Activated CD4-positive, CD25-positive, alpha-beta regulatory T cell treated with anti-CD3 and anti-CD28 coated beads, Interleukin-2, amount 50 U/mL, for 72 hours (primary cell): ENCODE measurements at regions not wholly inside any gene's neighbourhood (a gene's known extent, or its start where the extent isn't known, plus 50 kb on each side); places are given as distances from the start of the nearest gene placed in this dataset.

Source experiments
- DNase-seq: peaks from one replicate; pipeline ENCODE4 v3.0.0; 2021

DNA sequence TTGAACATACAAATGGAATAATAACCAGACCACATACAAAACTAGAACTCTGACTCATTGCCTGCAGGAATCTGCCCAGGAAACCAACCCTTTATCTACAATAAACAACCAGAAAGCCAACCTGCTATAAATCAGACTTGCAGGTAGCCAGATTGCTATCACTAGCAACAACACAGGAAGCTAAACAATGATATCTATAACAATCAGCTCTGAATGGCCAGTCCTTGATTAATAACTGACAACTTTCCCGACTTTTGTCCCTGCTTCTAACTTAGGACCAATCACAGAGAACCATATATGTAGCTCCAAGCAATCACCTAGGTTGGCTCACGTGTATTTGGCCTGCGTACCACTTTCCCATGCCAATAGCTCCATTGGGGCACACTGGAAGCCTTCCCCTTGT lies 470.8 kb downstream of the RIT2 start:
- no peak for DNase-seq

DNA sequence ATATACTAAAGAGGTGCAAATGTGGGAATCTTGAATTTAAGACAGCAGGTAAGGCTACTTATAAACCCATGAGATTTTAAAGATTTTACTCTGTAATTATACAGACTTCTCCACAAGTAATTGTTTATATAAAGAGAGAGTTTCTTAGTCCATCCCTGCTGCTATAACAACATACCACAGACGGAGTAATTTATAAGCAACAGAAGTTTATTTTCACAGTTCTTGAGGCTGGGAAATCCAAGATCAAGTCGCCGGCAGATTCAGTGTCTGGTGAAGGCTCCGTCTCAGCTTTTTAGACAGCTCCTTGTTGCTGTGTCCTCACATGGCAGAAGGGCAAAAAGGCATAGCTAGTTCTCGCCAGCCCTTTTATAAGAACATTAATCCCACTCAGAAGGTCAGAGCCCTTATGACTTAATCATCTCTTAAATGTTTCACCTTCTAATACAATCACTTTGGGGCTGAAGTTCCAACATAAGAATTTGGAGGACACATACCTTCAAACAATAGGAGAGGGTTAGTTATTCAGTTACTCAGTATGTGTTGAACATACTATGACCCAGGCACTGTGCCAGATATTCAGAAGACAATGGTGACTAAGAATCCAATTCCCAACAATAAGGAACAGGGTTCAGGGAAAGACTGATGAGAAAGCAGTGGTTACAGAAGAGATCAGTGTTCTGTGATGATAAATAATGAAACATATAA lies 466.0 kb downstream of the RIT2 start:
- no peak for DNase-seq

DNA sequence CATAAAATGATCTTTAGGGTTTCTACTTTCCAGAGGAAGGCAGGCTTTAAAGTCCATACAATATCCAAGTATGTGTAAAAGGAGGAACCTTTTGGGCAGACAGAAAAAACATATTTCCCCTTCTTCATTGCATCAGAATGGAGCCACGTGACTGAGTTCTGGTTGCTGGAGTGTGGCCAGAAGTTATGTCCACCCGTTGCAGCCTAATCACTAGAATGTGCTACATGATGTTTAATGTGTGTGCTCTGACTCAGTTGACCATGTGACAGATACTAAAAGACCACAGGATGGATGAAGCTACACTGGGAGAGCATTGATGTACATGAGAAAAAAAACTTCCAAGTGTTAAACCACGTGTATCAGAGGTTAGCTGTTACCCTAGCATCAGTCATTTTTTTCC lies 460.9 kb downstream of the RIT2 start:
- no peak for DNase-seq

DNA sequence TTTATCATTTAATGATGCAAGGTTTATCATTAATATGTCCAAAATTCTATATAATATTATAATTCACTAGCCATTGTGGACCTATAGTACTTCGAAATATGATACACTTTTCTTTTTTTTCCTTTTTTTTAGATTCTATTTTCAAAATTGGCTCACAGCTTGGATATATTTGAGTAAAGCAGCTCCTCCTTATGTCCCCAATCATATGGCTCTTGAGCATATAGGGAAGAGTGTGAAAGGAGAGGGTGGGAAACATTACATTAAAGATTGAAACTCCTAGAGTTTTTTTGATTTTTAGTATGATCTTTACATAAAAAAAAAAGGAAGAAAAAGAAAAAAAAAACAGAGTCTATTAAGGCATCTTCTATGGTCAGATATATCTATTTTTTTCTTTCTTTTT lies 457.9 kb downstream of the RIT2 start:
- DNase-seq, result no peak

DNA sequence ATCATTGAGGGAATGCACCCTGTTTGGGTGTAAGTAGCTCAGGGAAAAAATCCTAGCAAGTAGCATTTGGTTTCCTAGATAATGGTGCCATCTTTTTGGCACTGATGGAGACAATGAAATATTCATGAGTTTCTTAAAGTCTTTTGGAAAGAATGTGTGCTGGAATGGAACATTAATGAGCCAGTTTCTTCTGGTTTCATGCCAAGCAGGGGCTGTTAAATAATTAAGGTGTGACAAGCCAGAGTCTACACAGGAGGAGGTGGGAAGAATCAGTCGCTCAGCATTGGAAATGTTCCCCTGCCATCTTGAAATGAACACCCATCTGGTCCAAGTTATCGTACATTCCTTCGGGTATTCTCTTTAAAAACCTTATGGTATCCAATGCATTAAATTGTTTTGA lies 457.3 kb downstream of the RIT2 start:
- no peak for DNase-seq

DNA sequence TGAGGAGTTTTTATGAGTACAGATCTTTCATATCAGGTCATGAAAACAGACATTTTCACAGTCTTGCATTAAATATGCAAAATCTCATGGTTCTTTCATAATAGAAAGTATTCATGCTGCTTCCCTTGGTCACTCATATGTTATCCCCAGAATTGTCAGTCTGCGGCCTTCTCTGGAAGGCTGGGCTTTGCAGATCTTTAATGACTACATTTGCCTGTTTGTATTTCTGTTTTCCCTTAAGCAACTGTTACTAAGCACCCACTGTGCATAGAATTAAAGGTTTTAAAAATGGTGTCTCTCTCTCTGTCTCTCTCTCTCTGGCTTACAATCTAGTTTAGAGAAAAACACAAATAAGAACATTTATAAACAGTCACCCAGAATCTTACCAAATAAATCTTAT lies 456.3 kb downstream of the RIT2 start:
- DNase-seq, result no peak

DNA sequence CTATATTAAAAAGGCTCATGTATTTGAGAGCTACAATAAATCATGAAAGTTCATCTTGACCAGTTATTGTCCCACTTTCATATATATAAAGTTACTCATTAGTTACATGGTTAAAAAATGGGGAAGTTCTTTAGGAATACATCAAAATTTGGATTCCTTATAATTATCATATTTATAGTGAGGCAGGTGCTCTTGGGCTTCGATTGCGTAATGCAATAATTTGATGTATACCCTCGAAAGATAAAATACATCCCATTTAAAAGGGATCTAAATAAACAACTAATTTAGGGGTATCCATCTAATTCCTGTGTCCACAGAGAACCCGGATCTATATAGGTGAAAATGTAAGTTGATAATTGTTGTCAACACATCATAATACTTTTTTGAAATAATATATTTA lies 444.6 kb downstream of the RIT2 start:
- DNase-seq, result no peak

DNA sequence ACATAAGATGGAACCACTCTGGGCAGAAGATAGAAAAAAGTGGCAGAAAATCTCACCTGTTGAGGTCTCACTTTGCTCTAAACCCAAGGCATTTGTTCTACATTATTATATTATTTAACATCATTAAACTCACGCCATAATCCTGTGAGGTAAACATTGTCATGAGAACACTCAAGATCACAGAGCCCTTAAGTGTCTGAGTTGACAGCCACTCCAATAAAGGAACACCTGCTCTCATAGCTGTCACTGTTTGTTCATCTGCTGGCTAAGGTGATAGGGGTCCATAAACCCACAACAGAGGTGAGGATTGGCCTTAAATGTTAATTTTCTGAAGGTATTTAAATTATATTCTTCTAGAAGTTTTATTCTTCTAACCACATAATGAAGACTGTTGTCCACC lies 439.7 kb downstream of the RIT2 start:
- DNase-seq, result no peak

DNA sequence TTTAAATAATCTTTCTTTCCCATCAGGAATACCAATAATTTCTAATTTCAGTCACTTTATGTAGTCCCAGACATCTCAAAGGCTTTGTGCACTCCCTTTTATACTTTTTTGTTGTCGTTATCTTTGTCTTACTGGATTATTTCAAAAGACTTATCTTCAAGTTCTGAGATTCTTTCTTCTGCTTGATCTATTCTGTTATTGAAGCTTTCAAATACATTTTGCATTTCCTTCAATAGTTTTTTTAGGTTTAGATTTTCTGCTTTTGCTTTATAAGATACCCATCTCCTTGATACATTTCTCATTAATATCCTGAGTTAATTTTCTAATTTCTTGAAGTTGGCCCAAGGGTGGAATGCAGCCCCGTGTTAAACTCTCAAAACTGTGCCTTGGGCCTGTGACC lies 432.4 kb downstream of the RIT2 start:
- no peak for DNase-seq

DNA sequence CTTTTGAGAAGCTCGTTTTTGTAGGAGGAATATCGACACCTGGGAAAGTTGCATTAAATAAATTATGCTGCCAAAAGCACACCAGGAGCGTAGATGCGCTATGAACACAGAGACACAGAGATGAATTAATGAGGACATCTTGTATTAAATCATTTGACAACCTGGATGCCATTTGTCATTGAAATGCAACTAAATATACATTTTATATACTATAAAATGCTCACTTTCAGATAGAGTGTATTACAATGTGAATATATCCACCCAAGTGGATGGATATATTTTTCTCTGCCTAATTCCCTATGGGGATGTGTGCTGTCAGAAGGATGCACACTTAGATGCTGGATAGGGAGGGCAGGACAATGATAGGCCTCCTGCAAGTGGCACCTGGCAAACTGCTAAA lies 426.2 kb downstream of the RIT2 start:
- no peak for DNase-seq
